Iris pigment epithelial cell (primary cell): ENCODE measurements at regions not wholly inside any gene's neighbourhood (a gene's known extent, or its start where the extent isn't known, plus 50 kb on each side); places are given as distances from the start of the nearest gene placed in this dataset.

Experiments
- DNase-seq: peaks from one replicate; pipeline ENCODE4 v3.0.0-alpha.2; 2011; ENCODE audit warnings: low read depth

DNA sequence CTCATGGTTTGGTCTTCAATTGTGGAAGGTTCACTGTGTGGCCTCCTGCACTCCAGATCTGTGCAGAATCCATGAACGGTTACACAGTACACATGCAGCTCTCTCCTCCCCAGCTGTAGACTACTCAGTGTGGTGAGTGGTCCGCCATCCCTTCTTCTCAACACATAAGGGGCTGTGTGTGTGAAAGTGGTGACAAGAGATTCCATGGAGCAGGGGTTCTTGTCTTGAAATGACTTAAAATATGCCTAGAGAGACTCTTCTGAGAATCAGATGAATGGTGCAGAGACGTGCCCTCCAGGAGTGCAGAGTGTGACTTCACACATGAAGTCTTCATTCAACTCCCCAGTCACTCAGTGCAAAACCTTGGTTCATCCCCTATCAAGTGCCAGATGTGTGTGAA is 151.0 kb upstream of the COPS8 start:
- no peak for DNase-seq

- no peak for DNase-seq
Measured at GRCh38 chr2:236935083-236935482, 150.6 kb upstream of the COPS8 start.

- DNase-seq = no peak
Measured at GRCh38 chr2:236935631-236936445, 149.9 kb upstream of the COPS8 start.

- DNase-seq = no peak
Measured at GRCh38 chr2:236936446-236936940, 149.2 kb upstream of the COPS8 start.

- no peak for DNase-seq
Measured at GRCh38 chr2:236938126-236938525, 147.6 kb upstream of the COPS8 start.

- no peak for DNase-seq
Measured at GRCh38 chr2:236939271-236939670, 146.4 kb upstream of the COPS8 start.

GRCh38 chr2:236939721-236940231 is 145.9 kb upstream of the COPS8 start:
- no peak for DNase-seq

GRCh38 chr2:236940497-236940896 is 145.2 kb upstream of the COPS8 start:
- no peak for DNase-seq

DNA sequence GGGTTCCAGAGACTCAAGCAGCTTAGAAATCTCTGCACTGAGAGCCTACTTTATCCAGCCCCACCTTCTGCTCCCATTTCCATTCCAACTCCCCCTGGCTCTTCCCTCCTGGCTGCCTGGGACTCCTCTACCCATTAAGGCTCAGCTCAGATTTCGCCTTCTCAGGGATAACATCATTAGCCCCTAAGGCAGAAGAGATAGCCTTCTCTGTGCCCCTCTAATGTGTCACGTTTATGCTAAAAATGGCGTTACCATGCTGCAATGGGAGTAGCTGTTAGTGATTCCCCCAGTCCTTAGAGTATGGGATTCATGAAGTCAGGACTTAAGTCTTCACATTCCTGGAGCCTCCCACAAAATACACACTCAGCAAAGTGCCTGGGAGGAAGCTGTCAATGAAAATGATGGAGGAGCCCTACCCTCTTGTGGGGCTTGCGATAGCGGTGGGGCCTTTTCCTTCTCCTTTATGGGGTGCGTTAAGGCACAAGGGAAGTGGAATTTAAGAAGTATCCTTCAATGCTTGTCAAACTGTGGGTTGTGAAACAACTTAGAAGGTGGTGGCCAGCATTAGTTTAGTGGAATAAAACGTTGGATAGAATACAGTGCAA is 144.7 kb upstream of the COPS8 start:
- DNase-seq = no peak

- no peak for DNase-seq
Measured at GRCh38 chr2:236941551-236941950, 144.1 kb upstream of the COPS8 start.

DNA sequence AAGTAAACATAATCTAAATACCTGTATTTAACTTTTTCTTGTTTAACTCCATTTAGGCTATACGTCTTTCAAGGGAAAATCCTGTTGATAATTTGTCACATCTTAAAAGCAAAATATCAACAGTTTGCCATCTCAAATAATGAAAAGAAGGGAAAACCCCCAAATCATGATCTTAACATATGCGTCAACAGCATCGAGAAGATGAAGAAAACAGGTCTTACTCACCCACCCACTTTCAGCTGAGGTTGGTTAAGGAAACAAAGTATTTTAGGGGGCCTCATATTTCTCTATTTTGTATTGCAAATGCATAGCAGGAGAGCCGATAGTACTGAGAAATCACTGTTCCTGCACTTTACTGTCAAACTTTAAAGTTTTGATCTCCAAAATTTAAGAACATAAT is 143.1 kb upstream of the COPS8 start:
- no peak for DNase-seq

DNA sequence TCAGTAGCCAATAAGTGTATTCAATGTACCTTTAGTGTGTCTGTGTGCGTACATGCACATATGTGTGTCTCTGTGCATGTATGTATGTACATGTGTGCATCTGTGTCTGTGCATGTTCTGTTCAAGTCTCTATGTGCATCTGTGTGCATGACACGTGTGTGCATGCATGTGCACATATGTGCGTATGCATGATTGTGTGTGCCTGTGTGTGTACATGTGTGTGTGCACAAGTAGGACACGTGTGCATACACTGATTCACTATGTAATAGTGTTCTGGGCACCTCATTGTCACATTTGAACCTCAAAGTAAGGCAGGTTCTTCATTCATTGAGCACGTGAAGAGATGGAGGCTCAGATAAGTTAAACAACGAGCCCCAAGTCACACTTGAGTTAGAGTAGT is 142.6 kb upstream of the COPS8 start:
- DNase-seq = no peak

GRCh38 chr2:236943841-236944513 is 141.7 kb upstream of the COPS8 start:
- DNase-seq = no peak

DNA sequence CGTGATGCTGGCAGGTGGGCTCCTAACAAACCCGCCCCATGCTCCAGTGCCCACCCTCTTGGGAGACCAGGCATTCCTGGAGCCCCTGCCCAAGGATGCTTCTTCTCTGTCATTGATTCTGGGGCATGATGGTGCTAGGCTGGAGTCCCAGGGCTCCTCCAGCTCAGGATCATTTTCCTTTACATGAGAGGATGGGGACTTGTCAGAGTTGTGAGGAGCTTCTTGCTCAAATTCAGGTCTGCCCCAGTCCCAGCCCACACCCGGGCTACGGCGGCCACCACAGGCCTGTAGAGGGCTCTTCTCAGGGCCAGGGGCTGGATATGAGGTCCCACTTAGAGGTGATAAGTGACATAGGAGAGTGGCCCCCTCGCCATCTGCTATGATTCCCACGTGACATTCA is 141.1 kb upstream of the COPS8 start:
- no peak for DNase-seq

- no peak for DNase-seq
Measured at GRCh38 chr2:236945431-236946016, 140.2 kb upstream of the COPS8 start.

- DNase-seq = no peak
Measured at GRCh38 chr2:236946871-236947270, 138.8 kb upstream of the COPS8 start.

DNA sequence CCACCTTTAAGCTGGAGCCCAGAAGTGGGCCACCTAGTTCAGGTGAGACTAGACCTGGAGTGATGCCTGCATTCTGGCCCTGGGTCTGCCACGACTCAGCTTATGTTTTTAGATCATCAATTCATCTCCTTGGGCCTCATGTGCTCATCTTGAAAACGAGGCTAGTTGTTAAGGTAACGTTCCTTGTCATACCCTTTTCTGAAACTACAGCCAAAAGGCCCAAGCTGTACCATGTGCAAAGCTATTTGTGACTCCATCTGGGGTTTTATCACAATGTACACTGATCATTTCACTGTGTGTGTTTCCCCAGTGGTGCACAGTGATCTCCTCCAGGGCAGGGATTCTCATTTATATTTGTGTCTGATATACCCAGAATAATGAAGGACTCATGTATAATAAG is 138.4 kb upstream of the COPS8 start:
- no peak for DNase-seq

GRCh38 chr2:236947896-236948295 is 137.8 kb upstream of the COPS8 start:
- DNase-seq = no peak

DNA sequence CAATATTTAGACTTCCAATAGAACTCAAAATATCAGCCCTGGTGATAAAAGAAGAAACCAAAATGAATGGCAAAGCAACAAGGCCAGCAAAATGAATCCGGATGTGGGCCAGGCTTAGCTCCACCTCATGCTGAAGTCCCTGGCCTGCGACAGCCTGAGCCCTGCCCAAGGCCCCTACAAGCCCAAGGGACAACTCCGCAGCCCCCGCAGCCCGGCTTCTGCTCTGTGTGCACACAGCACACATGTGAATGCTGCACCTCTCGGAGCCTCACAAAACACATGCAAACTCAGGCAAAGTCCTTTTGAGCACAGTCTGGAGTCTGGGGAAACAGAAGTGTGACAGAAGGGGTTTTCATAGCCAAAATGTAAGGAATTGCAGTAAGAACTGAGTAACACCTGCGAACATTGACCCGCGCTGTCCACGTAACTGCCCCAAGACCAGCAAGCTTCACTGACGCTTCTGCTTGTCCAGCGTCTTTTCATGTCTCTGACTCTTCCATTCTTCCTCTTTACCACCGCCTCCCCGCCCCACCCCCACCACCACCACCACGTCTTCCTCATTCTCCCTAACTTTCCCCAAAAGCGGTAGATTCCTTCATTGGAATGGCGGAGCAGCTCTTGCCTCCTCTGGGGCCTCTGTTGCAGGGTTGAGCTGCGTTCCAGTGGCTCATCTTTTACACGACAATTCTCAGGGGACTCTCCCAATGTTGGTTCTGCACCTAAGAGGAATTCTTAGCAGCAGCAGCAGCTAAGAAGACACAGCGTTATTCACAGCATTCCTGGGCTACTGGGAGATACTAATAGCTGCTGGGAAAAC is 136.4 kb upstream of the COPS8 start:
- DNase-seq = no peak

DNA sequence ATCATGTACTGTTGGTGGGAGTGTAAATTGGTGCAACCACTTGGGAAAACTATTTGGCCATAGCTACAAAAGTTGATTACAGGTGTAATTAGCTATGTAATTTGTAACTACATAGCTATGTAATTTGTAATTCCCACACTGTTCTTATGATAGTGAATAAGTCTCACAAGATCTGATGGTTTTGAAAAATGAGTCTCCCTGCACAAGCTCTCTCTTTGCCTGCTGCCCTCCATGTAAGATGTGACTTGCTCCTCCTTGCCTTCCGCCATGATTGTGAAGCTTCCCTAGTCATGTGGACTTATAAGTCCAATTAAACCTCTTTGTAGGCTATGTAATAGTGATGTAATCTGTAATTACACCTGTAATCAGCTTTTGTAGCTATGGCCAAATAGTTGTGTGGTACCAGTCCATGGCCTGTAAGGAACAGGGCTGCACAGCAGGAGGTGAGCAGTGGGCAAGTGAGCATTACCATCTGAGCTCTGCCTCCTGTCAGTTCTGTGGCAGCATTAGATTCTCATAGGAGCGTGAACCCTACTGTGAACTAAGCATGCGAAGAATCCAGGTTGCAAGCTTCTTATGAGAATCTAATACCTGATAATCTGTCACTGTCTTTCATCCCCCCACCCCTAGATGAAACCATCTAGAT is 133.7 kb upstream of the COPS8 start:
- DNase-seq = no peak

DNA sequence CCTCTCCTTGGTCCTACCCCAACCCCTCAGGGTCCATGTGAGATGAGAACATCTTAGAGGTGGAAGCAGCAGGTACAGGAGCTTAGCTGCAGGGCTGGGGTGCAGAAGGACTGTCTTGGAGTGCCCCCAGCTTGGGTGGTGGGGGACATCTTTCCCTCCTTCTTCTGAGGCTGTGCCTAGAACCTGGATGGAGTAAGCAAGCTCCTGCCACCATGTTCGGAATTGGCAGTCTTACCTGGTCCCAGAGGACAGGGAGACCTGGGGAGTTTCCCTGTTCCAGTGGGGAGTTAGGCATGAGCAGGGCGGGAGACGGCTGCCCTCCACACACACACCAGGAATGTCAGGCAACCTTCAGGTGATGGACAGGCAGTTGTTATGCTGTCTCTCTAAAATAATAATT is 131.0 kb upstream of the COPS8 start:
- DNase-seq = no peak
